Islet of Langerhans (tissue), 1 donor: ENCODE measurements at regions not wholly inside any gene's neighbourhood (a gene's known extent, or its start where the extent isn't known, plus 50 kb on each side); places are given as distances from the start of the nearest gene placed in this dataset.
"Not testable (repeated sequence)": the region's sequence is repeated elsewhere in the genome, so short reads cannot be mapped to it uniquely, and the experiment has no call there.

Source experiments
- FAIRE-seq: peaks from one replicate; lab custom pipeline; 2011; peaks lifted over from hg19 to GRCh38; lab: Jason Lieb, UNC

- FAIRE-seq, result not testable (repeated sequence)
Measured at GRCh38 chr6:16039892-16040627, 88.8 kb upstream of the MYLIP start.

- FAIRE-seq, result no peak
Measured at GRCh38 chr6:16038938-16039337, 89.9 kb upstream of the MYLIP start.

GRCh38 chr6:16035488-16036080 lies 93.3 kb upstream of the MYLIP start:
- no peak for FAIRE-seq

GRCh38 chr6:16033214-16033613 lies 95.7 kb upstream of the MYLIP start:
- FAIRE-seq, result no peak

- FAIRE-seq, result no peak
Measured at GRCh38 chr6:16031278-16031981, 97.5 kb upstream of the MYLIP start.

- no peak for FAIRE-seq
Measured at GRCh38 chr6:16028966-16029365, 99.9 kb upstream of the MYLIP start.

- no peak for FAIRE-seq
Measured at GRCh38 chr6:16020259-16020658, 108.6 kb upstream of the MYLIP start.

- no peak for FAIRE-seq
Measured at GRCh38 chr6:16019462-16019861, 109.4 kb upstream of the MYLIP start.

- FAIRE-seq, result no peak
Measured at GRCh38 chr6:16018626-16019025, 110.3 kb upstream of the MYLIP start.

- not testable (repeated sequence) for FAIRE-seq
Measured at GRCh38 chr6:16014325-16014724, 114.6 kb upstream of the MYLIP start.

- no peak for FAIRE-seq
Measured at GRCh38 chr6:16007146-16007545, 121.7 kb upstream of the MYLIP start.

- no peak for FAIRE-seq
Measured at GRCh38 chr6:16006681-16007080, 122.2 kb upstream of the MYLIP start.

GRCh38 chr6:16004934-16005679 lies 123.8 kb upstream of the MYLIP start:
- FAIRE-seq, result no peak

GRCh38 chr6:16003197-16003491 lies 125.7 kb upstream of the MYLIP start:
- no peak for FAIRE-seq

GRCh38 chr6:16002332-16003196 lies 126.3 kb upstream of the MYLIP start:
- no peak for FAIRE-seq

GRCh38 chr6:16001158-16001557 lies 127.7 kb upstream of the MYLIP start:
- no peak for FAIRE-seq

GRCh38 chr6:15999201-15999600 lies 129.7 kb upstream of the MYLIP start:
- FAIRE-seq, result no peak

GRCh38 chr6:15997586-15998388 lies 131.1 kb upstream of the MYLIP start:
- no peak for FAIRE-seq

GRCh38 chr6:15996030-15996429 lies 132.9 kb upstream of the MYLIP start:
- no peak for FAIRE-seq

- no peak for FAIRE-seq
Measured at GRCh38 chr6:15995493-15995892, 133.4 kb upstream of the MYLIP start.

- no peak for FAIRE-seq
Measured at GRCh38 chr6:15994814-15995459, 133.9 kb upstream of the MYLIP start.
